Caco-2 (cell line): ENCODE measurements at regions not wholly inside any gene's neighbourhood (a gene's known extent, or its start where the extent isn't known, plus 50 kb on each side); places are given as distances from the start of the nearest gene placed in this dataset.

Source experiments
- BruUV-seq: library from RNA; stranded (reverse); fragments of 400-500 nt; replicated peaks from 2 replicates; lab custom pipeline; 2021; lab: Mats Ljungman, UMichigan
- CTCF ChIA-PET: fragments of 300-600 bp; sonication (Branson Sonifier 250); formaldehyde crosslinking; loops from one replicate; lab custom pipeline; 2022; ENCODE audit warnings: antibody characterized with exemption; lab: Charles Lee
- POLR2A ChIA-PET: fragments of 300-600 bp; sonication (Branson Sonifier 250); formaldehyde crosslinking; loops from one replicate; lab custom pipeline; 2022; ENCODE audit warnings: antibody characterized with exemption; lab: Charles Lee
- DNase-seq, 2 experiments: peaks; one replicate each; pipeline versions ENCODE4 v3.0.0 to v3.0.0-alpha.2; 2020 to 2022
- H3K27me3 ChIP-seq: replicated peaks from 2 replicates; pipeline ENCODE4 v1.6.0; 2011; ENCODE audit warnings: low read length; ENCODE audit not compliant: control insufficient read depth, insufficient read depth
- H3K36me3 ChIP-seq: 2 replicates; pipeline ENCODE4 v1.5.1; 2011; ENCODE audit warnings: low read length; ENCODE audit not compliant: control insufficient read depth, insufficient read depth
- H3K4me1 ChIP-seq: fragments of 250-450 bp; sonication (Bioruptor Pico); 2 replicates; pipeline ENCODE4 v1.5.1; 2020; ENCODE audit warnings: mild to moderate bottlenecking
- H3K4me3 ChIP-seq: 2 replicates; pipeline ENCODE4 v1.5.1; 2011; ENCODE audit warnings: low read depth, mild to moderate bottlenecking, control low read depth, low read length
- H3K9me3 ChIP-seq: fragments of 250-450 bp; sonication (Bioruptor Pico); 2 replicates; pipeline ENCODE4 v1.5.1; 2020; ENCODE audit warnings: mild to moderate bottlenecking, moderate library complexity
- H3K27ac Mint-ChIP-seq: one replicate; pipeline ENCODE4 v1.8.0; 2022; ENCODE audit warnings: mixed read lengths; ENCODE audit not compliant: unreplicated experiment
- H3K27me3 Mint-ChIP-seq: one replicate; pipeline ENCODE4 v1.8.0; 2022; ENCODE audit warnings: mixed read lengths; ENCODE audit not compliant: insufficient read depth, unreplicated experiment
- H3K36me3 Mint-ChIP-seq: one replicate; pipeline ENCODE4 v1.8.0; 2022; ENCODE audit warnings: mild to moderate bottlenecking, mixed read lengths; ENCODE audit not compliant: insufficient read depth, unreplicated experiment
- H3K4me1 Mint-ChIP-seq: one replicate; pipeline ENCODE4 v1.8.0; 2022; ENCODE audit warnings: low read depth, mixed read lengths; ENCODE audit not compliant: unreplicated experiment
- H3K4me3 Mint-ChIP-seq: one replicate; pipeline ENCODE4 v1.8.0; 2022; ENCODE audit warnings: mild to moderate bottlenecking, moderate library complexity, mixed read lengths; ENCODE audit not compliant: unreplicated experiment
- H3K9me3 Mint-ChIP-seq: one replicate; pipeline ENCODE4 v1.8.0; 2022; ENCODE audit warnings: mixed read lengths; ENCODE audit not compliant: unreplicated experiment
- CTCF ChIP-seq, 2 experiments: fragments of 200-600 bp in 1 of 2; IDR thresholded peaks; 1 replicate in 1 of 2; 2 replicates in 1 of 2; pipeline versions ENCODE4 v1.5.1 to v1.8.0; 2011 to 2022; ENCODE audit warnings: antibody characterized with exemption in 1 of 2, control low read depth in 1 of 2, inconsistent platforms in 1 of 2, low read depth in 1 of 2, low read length in 1 of 2, mild to moderate bottlenecking in 1 of 2, moderate library complexity in 1 of 2; ENCODE audit not compliant: insufficient read depth in 1 of 2, severe bottlenecking in 1 of 2, unreplicated experiment in 1 of 2
- intact Hi-C: fragments of 100-400 bp; cut with micrococcal nuclease; formaldehyde crosslinking; loops from one replicate; pipeline ENCODE4 v1.10.0; 2022; ENCODE audit not compliant: unreplicated experiment

DNA sequence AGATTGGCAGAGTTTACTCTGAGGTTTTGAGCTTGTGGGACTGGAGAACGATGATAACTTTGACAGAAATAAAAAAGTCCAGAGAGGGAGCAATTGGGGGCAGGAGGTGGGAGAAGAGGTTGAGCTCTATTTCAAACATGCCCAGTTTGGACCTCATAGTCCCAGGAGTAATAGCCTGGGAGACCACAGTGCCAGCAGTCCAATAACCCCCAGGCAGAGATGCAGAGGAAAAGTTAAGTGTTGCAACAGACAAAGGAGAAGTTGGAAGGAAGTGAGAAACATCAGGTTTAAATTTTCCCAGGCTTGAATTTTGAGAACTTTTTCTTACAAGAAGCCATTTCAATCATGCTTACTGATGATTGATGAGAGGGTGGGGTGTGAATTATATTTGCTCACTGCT lies 117.0 kb upstream of the GHR start:
- TF ChIP-seq CTCF (IDR thresholded peaks at IDR 0.05; ENCODE audit: insufficient read depth in 1 of 2, low read depth in 1 of 2, low read length in 1 of 2, severe bottlenecking in 1 of 2, unreplicated experiment in 1 of 2): no peak
- H3K36me3 ChIP-seq: no peaks in the 10 kb centered on the region
- no peaks in the 10 kb centered on the region for H3K4me1 ChIP-seq
- Mint-ChIP-seq H3K4me1 (no peaks in the 10 kb centered on the region), H3K27me3 (no peaks in the 10 kb centered on the region), H3K4me3 (no peak overlapping the region), H3K27ac (no peak overlapping the region), H3K9me3 (no peaks in the 10 kb centered on the region), H3K36me3 (no peaks in the 10 kb centered on the region)
- ChIA-PET POLR2A (no interaction called here), CTCF (no interaction called here)
- no TSS peak for BruUV-seq
- no peak for DNase-seq
- H3K27me3 ChIP-seq: no peaks in the 10 kb centered on the region
- H3K9me3 ChIP-seq: no peaks in the 10 kb centered on the region
- intact Hi-C loops: no loop called here
- no peak overlapping the region for H3K4me3 ChIP-seq

GRCh38 chr5:42309865-42310264 lies 113.4 kb upstream of the GHR start:
- Mint-ChIP-seq H3K27me3 (no peaks in the 10 kb centered on the region), H3K4me1 (no peaks in the 10 kb centered on the region), H3K4me3 (no peak overlapping the region), H3K9me3 (no peaks in the 10 kb centered on the region), H3K36me3 (no peaks in the 10 kb centered on the region), H3K27ac (no peak overlapping the region)
- Histone ChIP-seq H3K27me3 (no peaks in the 10 kb centered on the region), H3K36me3 (no peaks in the 10 kb centered on the region), H3K4me1 (no peaks in the 10 kb centered on the region), H3K4me3 (no peak overlapping the region), H3K9me3 (no peaks in the 10 kb centered on the region)
- intact Hi-C loops: no loop called here
- DNase-seq: no peak
- ChIA-PET POLR2A (no interaction called here), CTCF (no interaction called here)
- BruUV-seq: no TSS peak
- no peak for TF ChIP-seq CTCF (IDR thresholded peaks at IDR 0.05; ENCODE audit: insufficient read depth in 1 of 2, low read depth in 1 of 2, low read length in 1 of 2, severe bottlenecking in 1 of 2, unreplicated experiment in 1 of 2)

DNA sequence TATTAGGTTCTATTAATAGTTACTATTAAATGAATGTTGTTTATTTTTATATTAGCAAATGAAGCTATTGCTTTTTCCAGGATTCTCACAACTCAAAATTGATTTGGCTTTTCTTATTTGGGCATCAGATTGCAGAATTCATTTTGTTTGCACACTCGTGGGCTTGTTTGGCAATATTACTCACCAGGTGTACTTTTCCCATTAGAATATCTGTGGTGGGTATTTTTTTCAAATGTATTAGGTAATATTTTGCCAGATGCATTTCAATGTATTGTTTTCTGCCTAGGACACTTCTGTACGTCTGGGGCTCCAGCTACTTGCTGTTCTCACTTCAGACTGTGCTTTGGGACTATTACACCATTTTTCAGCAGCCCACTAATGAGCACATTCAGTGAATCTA lies 108.0 kb upstream of the GHR start:
- Histone ChIP-seq H3K4me3 (no peak overlapping the region), H3K4me1 (no peaks in the 10 kb centered on the region), H3K27me3 (no peaks in the 10 kb centered on the region), H3K36me3 (no peaks in the 10 kb centered on the region), H3K9me3 (peaks cover 17% of the 10 kb centered on the region)
- Mint-ChIP-seq H3K36me3 (no peaks in the 10 kb centered on the region), H3K27me3 (no peaks in the 10 kb centered on the region), H3K4me3 (no peak overlapping the region), H3K9me3 (peaks cover 24% of the 10 kb centered on the region), H3K4me1 (no peaks in the 10 kb centered on the region), H3K27ac (no peak overlapping the region)
- TF ChIP-seq CTCF (IDR thresholded peaks at IDR 0.05; ENCODE audit: insufficient read depth in 1 of 2, low read depth in 1 of 2, low read length in 1 of 2, severe bottlenecking in 1 of 2, unreplicated experiment in 1 of 2): no peak
- CTCF ChIA-PET: no interaction called here
- no peak for DNase-seq
- BruUV-seq: no TSS peak
- POLR2A ChIA-PET: no interaction called here
- intact Hi-C loops: no loop called here
